OCI-LY3 (cell line): ENCODE measurements at regions not wholly inside any gene's neighbourhood (a gene's known extent, or its start where the extent isn't known, plus 50 kb on each side); places are given as distances from the start of the nearest gene placed in this dataset.

Experiments
- EZH2phosphoT487 ChIP-seq: fragments of 200-600 bp; shearing (Covaris generic); IDR thresholded peaks from 2 replicates; pipeline ENCODE4 v1.6.1; 2018; ENCODE audit warnings: antibody characterized with exemption, mixed run types, low read depth
- TF ChIP-seq, protein P1 (sequence below): fragments of 200-600, 300-600 bp; sonication (generic); IDR thresholded peaks from 2 replicates; pipeline ENCODE4 v1.5.1; 2014; ENCODE audit warnings: antibody characterized with exemption, low read length, low read depth

DNA sequence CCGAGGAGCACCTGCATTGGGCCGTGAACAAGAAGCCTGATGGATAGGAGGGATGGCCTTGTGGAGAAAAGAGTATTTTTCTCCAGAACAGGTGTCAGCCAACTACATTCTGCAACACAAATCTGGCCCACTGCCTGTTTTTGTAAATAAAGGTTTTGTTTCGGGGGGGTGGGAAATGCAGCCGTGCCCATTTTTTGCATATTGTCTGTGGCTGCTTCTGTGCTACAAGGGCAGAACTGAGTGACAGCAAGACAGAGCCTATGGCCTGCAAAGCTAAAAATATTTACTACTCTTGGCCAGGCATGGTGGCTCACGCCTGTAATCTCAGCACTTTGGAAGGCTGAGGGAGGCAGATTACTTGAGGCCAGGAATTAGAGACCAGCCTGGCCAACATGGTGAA lies 95.9 kb upstream of the AKAP13 start:
- TF ChIP-seq, protein P1, sequence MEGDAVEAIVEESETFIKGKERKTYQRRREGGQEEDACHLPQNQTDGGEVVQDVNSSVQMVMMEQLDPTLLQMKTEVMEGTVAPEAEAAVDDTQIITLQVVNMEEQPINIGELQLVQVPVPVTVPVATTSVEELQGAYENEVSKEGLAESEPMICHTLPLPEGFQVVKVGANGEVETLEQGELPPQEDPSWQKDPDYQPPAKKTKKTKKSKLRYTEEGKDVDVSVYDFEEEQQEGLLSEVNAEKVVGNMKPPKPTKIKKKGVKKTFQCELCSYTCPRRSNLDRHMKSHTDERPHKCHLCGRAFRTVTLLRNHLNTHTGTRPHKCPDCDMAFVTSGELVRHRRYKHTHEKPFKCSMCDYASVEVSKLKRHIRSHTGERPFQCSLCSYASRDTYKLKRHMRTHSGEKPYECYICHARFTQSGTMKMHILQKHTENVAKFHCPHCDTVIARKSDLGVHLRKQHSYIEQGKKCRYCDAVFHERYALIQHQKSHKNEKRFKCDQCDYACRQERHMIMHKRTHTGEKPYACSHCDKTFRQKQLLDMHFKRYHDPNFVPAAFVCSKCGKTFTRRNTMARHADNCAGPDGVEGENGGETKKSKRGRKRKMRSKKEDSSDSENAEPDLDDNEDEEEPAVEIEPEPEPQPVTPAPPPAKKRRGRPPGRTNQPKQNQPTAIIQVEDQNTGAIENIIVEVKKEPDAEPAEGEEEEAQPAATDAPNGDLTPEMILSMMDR = no peak
- TF ChIP-seq EZH2phosphoT487 = no peak
